GM18861 (cell line): ENCODE measurements at regions not wholly inside any gene's neighbourhood (a gene's known extent, or its start where the extent isn't known, plus 50 kb on each side); places are given as distances from the start of the nearest gene placed in this dataset.

ENCODE experiments used
- ATAC-seq: cut with Tn5 transposase; IDR thresholded peaks from one replicate; pipeline ENCODE4 v1.9.1; 2021; ENCODE audit not compliant: unreplicated experiment

DNA sequence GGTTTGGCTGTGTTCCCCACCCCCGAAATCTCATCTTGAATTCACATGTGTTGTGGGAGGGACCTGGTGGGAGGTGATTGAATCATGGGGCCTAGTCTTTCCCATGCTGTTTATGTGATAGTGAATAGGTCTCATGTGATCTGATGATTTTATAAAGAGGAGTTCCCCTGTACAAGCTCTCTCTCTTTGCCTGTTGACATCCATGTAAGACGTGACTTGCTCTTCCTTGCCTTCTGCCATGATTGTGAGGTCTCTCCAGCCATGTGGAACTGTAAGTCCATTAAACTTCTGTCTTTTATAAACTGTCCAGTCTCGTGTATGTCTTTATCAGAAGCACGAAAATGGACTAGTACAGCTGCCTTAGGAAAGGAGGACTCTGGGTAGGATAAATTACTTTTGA lies 976.7 kb downstream of the MCTP2 start:
- no peak for ATAC-seq

DNA sequence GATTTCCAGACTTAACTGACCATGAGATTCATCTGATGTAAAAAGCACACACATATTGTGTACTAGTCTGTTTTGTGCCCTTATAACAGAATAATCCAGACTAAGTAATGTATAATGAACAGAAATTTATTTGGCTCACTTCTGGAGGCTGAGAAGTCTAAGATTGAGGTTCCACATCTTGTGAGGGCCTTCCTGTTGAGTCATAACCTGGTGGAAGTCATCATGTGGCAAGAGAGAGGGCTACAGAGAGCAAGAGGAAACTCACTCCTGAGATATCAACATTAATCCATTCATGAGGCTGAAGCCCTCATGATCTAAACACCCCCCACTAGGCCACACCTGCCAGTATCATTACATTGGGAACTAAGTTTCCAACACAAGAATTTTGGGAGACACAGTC lies 977.6 kb downstream of the MCTP2 start:
- ATAC-seq, result no peak

GRCh38 chr15:95210436-95210981 lies 979.1 kb downstream of the MCTP2 start:
- no peak for ATAC-seq

GRCh38 chr15:95215017-95215416 lies 983.7 kb downstream of the MCTP2 start:
- ATAC-seq, result no peak

- no peak for ATAC-seq
These were observed 995.5 kb downstream of the MCTP2 start for GRCh38 chr15:95226835-95227234.

- no peak for ATAC-seq
These were observed 995.9 kb downstream of the MCTP2 start for GRCh38 chr15:95227235-95227634.

- ATAC-seq, result no peak
These were observed 997.6 kb downstream of the MCTP2 start for GRCh38 chr15:95228856-95229555.

DNA sequence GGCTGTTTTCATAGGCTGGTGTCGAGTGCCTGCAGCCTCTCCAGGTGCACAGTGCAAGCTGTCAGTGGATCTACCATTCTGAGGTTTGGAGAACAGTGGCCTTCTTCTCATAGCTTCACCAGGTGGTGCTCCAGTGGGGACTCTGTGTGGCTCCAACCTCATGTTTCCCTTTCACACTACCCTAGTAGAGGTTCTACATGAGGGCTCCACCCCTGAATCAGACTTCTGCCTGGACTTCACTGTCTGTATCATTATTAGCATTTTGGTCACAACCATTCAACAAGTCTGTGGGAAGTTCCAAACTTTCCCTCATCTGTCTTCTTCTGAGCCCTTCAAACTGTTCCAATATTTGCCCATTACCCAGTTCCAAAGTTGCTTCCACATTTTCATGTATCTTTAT lies 1003.7 kb downstream of the MCTP2 start:
- ATAC-seq, result no peak

- ATAC-seq, result no peak
These were observed 1016.0 kb downstream of the MCTP2 start for GRCh38 chr15:95247071-95247984.

DNA sequence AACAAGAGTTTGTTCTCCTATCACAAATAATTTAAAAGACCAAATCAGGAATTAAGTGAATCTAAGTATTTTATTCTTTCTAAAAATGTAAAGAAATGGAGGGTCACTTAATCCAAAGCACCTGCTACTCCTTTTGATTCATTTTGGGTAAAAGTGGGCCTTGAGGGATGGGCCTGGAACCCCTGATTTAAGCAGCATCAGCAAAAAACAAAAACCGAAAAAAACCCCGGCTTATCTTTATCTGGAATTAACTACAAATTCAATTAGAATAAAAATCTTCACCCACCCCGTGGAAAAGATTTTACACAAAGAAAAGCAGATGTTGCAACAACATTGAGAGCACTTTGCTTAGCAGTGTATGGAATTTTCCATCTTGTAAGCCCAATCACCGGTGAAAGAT lies 1018.2 kb downstream of the MCTP2 start:
- no peak for ATAC-seq

DNA sequence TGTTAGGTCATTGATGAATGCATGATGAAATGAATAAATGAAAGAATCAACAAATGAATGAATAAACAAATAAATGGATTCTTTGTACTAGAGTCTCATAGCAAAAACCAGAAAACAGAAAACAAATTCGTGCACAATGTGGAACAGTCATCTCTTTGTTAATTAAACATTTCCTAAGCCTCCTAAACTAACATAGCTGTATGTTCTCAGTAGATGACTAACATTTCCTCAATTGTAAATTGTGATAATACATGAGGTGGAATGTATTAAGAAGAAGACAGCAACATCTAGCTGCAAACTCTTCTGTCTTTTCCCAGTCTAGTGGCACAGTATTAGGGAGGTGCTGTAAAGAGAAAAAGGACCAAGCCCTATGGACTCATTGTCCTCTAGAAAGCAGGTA lies 1021.0 kb downstream of the MCTP2 start:
- ATAC-seq, result no peak

GRCh38 chr15:95254263-95254662 lies 1022.9 kb downstream of the MCTP2 start:
- no peak for ATAC-seq

DNA sequence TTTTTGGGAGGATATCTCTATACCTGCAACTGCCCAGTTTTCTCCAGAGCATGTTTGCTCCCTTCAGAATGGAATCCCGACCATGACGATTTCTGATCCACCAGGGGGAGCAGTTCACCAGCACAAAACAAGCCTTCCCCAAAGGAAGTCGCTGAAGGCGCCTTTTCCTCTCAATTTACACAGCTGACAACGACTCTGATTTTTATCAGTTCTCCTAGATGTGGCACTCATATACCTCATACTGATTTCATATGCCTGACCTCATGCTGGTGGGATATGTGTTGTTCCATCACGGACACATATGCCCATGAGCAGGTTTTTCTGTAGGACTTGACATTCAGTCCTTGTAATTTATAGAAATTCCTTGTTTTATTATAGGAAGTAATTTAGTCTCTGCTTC lies 1028.2 kb downstream of the MCTP2 start:
- ATAC-seq, result no peak

DNA sequence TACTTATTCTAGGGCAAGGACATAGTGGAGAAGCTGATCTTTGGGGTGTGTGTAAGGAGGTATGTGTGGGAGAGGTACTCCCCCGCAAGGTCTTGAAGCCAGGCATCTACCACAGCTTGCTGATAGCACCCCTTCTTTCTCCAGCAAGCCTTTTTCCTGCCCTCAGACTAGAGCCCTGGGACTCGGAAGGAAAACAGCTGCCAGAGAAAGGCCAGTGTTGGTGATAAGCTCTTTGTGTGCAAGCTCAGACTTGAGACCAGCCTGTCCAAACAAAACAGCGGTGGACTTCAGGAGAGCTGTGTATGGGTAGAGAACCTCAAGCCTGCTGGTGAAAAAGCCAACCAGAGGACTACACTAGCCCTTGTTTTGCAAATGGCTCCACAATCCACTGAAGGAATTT lies 1028.6 kb downstream of the MCTP2 start:
- no peak for ATAC-seq

- no peak for ATAC-seq
These were observed 1029.5 kb downstream of the MCTP2 start for GRCh38 chr15:95260856-95261255.

DNA sequence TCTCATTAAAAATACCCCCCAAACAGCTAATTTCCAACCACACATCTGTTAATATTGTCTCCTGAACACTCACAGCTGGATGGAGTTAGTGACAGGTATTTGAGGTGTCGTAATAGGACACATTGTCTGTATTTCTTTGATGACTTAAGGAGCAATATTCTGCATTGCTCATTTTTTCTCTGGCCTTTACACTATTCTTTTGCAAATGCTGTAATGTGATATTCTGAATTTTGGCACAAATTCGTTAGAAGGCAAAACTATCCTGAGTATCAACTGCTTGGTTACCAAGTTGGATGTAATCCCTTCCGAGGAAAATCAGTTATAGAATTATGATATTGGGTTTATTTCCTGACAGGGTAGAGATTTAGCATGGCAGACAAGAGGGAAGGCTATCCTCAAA lies 1030.2 kb downstream of the MCTP2 start:
- ATAC-seq, result no peak

DNA sequence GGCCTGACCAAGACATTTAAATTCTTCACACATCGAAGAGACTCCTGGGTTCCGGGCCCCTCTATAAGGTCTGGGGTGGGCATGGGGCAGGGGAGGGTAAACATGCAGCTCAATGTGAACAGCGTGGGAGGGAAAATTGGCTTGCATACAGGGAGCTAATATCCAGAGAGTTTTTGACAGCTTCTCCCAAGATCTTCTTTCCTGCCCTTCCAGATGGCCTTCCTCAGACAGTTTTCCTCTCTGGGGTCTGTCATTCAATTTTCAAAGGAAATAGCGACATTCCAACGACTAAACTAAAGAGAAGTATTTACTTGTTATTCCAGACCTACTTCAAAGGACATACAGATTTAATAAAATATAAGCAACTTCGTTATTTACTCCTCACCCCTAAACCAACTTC lies 1030.6 kb downstream of the MCTP2 start:
- no peak for ATAC-seq

DNA sequence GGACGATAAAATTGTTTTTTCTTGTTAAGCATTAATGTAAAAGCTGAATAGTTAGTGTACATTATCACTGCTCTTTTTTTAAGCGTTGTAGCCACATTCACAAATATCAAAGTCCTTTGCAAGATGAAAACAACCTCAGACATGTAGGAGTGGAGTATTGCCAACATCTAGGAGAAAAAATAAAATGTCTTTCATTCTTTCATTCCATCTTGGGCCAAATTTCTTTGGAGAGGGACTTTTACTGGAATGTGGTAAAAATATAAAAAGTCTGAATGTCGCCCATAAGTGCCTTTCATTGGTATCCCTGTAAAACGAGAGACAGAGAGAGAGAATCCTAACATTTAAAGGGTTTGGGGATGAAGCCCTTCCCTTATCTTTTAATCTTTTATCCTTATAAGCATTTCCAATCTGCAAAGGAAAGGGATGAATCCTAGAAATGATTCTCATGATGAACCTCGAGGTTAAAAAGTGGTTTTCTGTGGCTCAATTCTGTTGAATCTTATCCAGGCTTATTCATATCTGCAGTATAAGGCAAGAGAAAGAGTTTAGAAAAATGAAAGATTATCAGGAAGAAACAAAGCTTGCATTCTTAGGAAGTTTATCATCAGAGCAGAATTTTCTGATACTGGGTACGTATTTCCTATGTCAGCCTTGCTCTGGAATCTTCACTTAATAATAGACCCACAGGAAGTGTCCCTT lies 1031.7 kb downstream of the MCTP2 start:
- no peak for ATAC-seq

GRCh38 chr15:95263751-95264150 lies 1032.4 kb downstream of the MCTP2 start:
- no peak for ATAC-seq

DNA sequence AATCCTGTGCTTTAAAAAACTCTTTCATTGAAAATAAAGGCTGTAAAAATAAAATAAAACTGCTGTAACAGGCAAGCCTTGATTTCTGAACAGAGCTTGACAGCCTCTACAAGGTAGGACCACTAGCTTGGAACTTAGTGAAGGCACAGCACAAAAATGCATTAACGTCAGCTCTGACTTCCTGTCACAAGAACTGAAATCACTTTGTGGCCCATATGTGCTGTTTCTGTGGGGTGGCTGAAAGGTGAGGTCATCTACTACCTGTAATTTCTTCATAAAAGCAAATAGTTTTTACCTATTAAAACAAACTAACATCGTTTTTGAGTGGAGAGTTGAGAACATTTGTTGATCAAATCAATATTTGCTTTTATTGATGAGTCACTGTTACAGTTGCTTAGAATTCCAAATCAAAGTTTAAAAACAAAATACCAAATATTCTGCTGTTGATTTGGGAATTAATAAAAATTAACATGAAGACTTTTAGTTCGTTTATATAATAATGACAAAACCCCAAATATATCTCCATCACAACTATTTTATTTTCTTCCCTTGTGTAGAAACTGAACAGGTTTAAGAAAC lies 1034.1 kb downstream of the MCTP2 start:
- no peak for ATAC-seq

DNA sequence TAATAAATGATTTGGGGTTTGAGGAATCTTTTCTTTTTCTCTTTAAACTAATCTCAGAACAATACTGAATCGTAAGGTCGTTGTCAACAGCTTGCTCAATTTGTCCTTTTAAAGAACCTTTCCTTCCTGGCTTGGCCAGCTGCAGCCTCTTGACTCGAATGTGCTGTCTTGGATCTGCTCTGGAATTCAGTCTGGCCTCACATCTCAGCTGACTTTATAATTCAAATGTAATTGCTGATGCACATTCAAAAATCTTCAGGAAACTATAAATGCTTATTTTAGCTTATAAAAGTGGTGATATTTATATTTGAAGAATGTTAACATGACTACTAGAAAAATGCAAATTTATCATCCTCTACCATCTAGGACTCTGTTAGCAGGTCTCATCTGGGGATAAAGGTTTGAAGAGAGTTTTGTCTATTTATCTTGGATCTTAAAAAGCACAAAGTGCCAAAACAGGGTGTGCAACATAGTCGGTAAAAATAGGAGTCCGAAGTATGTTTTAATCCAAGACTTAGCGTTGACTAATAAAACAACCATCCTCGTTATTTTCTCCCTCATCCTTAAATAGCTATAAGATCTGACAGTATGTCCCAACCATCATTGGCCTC lies 1035.2 kb downstream of the MCTP2 start:
- ATAC-seq, result no peak
